ENCODE measurements at regions not wholly inside any gene's neighbourhood (a gene's known extent, or its start where the extent isn't known, plus 50 kb on each side); places are given as distances from the start of the nearest gene placed in this dataset.

DNA sequence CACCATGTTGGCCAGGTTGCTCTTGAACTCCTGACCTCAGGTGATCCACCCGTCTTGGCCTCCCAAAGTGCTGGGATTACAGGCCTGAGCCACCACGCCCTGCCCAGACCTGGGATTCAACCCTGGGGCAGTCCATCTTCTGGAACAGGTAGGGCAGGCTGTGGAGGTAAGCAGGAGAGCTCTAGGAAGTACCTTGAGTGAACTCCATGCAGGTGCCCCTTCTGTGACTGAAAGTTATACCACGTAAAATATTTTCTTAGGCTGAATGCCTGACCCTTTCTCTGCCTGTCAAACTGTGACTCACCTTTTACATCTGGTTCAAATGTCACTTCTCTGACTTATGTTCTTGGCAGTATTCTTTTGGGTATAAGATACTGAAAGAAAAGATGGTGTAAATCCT is 86.7 kb upstream of the ELAC2 start:
- H3K27me3 Mint-ChIP-seq (ENCODE audit: low read depth, unreplicated experiment), result no peaks in the 10 kb centered on the region
- DNase-seq (ENCODE audit: low read depth), result no peak

DNA sequence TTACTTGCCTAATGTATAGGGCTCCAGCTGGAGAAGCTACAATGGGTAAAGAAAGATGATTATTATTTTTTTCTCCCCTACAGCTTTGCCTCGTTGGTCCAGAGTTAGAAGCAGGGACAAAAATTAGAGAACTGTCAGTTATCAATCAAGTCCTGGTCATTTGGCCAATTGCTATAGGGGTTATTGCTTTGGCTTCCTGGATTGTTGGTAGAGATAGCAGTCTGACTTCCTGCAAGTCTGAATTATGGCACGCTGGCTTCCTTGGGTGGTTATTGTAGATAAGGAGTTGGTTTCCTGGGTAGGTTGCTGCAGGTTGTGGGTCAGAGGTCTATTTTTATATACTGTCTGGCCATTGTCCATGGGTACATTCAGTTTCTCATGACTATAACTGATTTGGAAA is 84.7 kb upstream of the ELAC2 start:
- H3K9me3 ChIP-seq (ENCODE audit: insufficient read depth, low read depth, low read length), result no peaks in the 10 kb centered on the region
- DNase-seq (ENCODE audit: low read depth) (no peak), FAIRE-seq (no peak)
- Mint-ChIP-seq H3K36me3 (ENCODE audit: low read depth, unreplicated experiment) (no peaks in the 10 kb centered on the region), H3K4me3 (ENCODE audit: unreplicated experiment) (no peak overlapping the region), H3K9me3 (ENCODE audit: unreplicated experiment) (peaks cover 6% of the 10 kb centered on the region), H3K27me3 (ENCODE audit: low read depth, unreplicated experiment) (no peaks in the 10 kb centered on the region), H3K4me1 (ENCODE audit: low read depth, unreplicated experiment) (no peaks in the 10 kb centered on the region), H3K27ac (ENCODE audit: unreplicated experiment) (no peak overlapping the region)
- H3K27ac ChIP-seq (ENCODE audit: low read depth, low read length), result no peak overlapping the region
- H4K20me1 ChIP-seq (ENCODE audit: insufficient read depth, low read length), result no peaks in the 10 kb centered on the region
- H3K4me1 ChIP-seq (ENCODE audit: insufficient read depth, low read length), result no peaks in the 10 kb centered on the region
- H3K4me3 ChIP-seq (ENCODE audit: insufficient read depth, low read depth, low read length), result no peak overlapping the region
- H3K79me2 ChIP-seq (ENCODE audit: insufficient read depth, low read length), result no peaks in the 10 kb centered on the region
- no peak overlapping the region for H3K9ac ChIP-seq (ENCODE audit: low read length)
- no peak overlapping the region for H2AFZ ChIP-seq (ENCODE audit: low read depth, low read length)
- no peak overlapping the region for H3K4me2 ChIP-seq (ENCODE audit: low read length)
- no peaks in the 10 kb centered on the region for H3K36me3 ChIP-seq (ENCODE audit: insufficient read depth, low read length)
- no peaks in the 10 kb centered on the region for H3K27me3 ChIP-seq (ENCODE audit: insufficient read depth, low read length)
- TF ChIP-seq, protein P1, sequence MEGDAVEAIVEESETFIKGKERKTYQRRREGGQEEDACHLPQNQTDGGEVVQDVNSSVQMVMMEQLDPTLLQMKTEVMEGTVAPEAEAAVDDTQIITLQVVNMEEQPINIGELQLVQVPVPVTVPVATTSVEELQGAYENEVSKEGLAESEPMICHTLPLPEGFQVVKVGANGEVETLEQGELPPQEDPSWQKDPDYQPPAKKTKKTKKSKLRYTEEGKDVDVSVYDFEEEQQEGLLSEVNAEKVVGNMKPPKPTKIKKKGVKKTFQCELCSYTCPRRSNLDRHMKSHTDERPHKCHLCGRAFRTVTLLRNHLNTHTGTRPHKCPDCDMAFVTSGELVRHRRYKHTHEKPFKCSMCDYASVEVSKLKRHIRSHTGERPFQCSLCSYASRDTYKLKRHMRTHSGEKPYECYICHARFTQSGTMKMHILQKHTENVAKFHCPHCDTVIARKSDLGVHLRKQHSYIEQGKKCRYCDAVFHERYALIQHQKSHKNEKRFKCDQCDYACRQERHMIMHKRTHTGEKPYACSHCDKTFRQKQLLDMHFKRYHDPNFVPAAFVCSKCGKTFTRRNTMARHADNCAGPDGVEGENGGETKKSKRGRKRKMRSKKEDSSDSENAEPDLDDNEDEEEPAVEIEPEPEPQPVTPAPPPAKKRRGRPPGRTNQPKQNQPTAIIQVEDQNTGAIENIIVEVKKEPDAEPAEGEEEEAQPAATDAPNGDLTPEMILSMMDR (IDR thresholded peaks at IDR 0.05; ENCODE audit: insufficient read depth, low read depth, low read length), result no peak
- TF ChIP-seq EZH2 (IDR thresholded peaks at IDR 0.05; ENCODE audit: insufficient read depth, low read length), result no peak

More for the DNA sequence above, 86.7 kb upstream of the ELAC2 start:
- Mint-ChIP-seq H3K9me3 (ENCODE audit: unreplicated experiment) (peaks cover 6% of the 10 kb centered on the region), H3K4me3 (ENCODE audit: unreplicated experiment) (no peak overlapping the region), H3K4me1 (ENCODE audit: low read depth, unreplicated experiment) (peaks cover 4% of the 10 kb centered on the region), H3K27ac (ENCODE audit: unreplicated experiment) (no peak overlapping the region), H3K36me3 (ENCODE audit: low read depth, unreplicated experiment) (no peaks in the 10 kb centered on the region)
- H3K27ac ChIP-seq (ENCODE audit: low read depth, low read length), result no peak overlapping the region
- H2AFZ ChIP-seq (ENCODE audit: low read depth, low read length), result no peak overlapping the region
- no peaks in the 10 kb centered on the region for H4K20me1 ChIP-seq (ENCODE audit: insufficient read depth, low read length)
- no peaks in the 10 kb centered on the region for H3K27me3 ChIP-seq (ENCODE audit: insufficient read depth, low read length)
- TF ChIP-seq, protein P1 (IDR thresholded peaks at IDR 0.05; ENCODE audit: insufficient read depth, low read depth, low read length), result no peak
- TF ChIP-seq EZH2 (IDR thresholded peaks at IDR 0.05; ENCODE audit: insufficient read depth, low read length), result no peak
- no peaks in the 10 kb centered on the region for H3K36me3 ChIP-seq (ENCODE audit: insufficient read depth, low read length)
- FAIRE-seq, result no peak
- no peak overlapping the region for H3K9ac ChIP-seq (ENCODE audit: low read length)
- no peaks in the 10 kb centered on the region for H3K79me2 ChIP-seq (ENCODE audit: insufficient read depth, low read length)
- no peaks in the 10 kb centered on the region for H3K9me3 ChIP-seq (ENCODE audit: insufficient read depth, low read depth, low read length)
- H3K4me2 ChIP-seq (ENCODE audit: low read length), result no peak overlapping the region
- no peaks in the 10 kb centered on the region for H3K4me1 ChIP-seq (ENCODE audit: insufficient read depth, low read length)
- H3K4me3 ChIP-seq (ENCODE audit: insufficient read depth, low read depth, low read length), result no peak overlapping the region

DNA sequence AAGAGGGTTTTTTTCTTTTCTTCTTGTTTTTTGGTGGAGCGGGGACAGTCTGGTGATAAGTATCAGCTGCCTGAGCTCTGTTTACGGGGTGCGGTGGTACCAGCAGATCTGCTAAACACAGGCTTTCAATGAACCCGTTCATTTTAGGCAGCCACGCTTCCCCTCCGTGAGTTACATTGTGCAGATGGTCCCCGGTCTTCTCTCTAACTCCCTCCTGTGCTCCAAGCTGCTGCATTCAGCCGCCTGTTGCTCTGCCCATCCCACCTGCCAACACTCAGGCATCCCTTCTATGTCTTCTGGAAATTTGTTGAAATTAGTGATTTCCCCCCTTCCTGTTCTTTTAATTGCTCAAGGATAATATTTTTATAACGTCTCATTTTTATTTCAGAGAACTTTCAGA is 82.1 kb upstream of the ELAC2 start:
- Mint-ChIP-seq H3K27me3 (ENCODE audit: low read depth, unreplicated experiment) (no peaks in the 10 kb centered on the region), H3K4me1 (ENCODE audit: low read depth, unreplicated experiment) (no peaks in the 10 kb centered on the region), H3K4me3 (ENCODE audit: unreplicated experiment) (no peak overlapping the region), H3K9me3 (ENCODE audit: unreplicated experiment) (peaks cover 5% of the 10 kb centered on the region), H3K27ac (ENCODE audit: unreplicated experiment) (no peak overlapping the region), H3K36me3 (ENCODE audit: low read depth, unreplicated experiment) (no peaks in the 10 kb centered on the region)
- Histone ChIP-seq H3K9ac (ENCODE audit: low read length) (no peak overlapping the region), H3K9me3 (ENCODE audit: insufficient read depth, low read depth, low read length) (no peaks in the 10 kb centered on the region), H4K20me1 (ENCODE audit: insufficient read depth, low read length) (no peaks in the 10 kb centered on the region), H3K27me3 (ENCODE audit: insufficient read depth, low read length) (no peaks in the 10 kb centered on the region), H2AFZ (ENCODE audit: low read depth, low read length) (no peak overlapping the region), H3K4me2 (ENCODE audit: low read length) (no peak overlapping the region), H3K36me3 (ENCODE audit: insufficient read depth, low read length) (no peaks in the 10 kb centered on the region), H3K27ac (ENCODE audit: low read depth, low read length) (no peak overlapping the region), H3K4me1 (ENCODE audit: insufficient read depth, low read length) (no peaks in the 10 kb centered on the region), H3K4me3 (ENCODE audit: insufficient read depth, low read depth, low read length) (no peak overlapping the region), H3K79me2 (ENCODE audit: insufficient read depth, low read length) (no peaks in the 10 kb centered on the region)
- DNase-seq (ENCODE audit: low read depth), result no peak
- TF ChIP-seq EZH2 (IDR thresholded peaks at IDR 0.05; ENCODE audit: insufficient read depth, low read length), result no peak
- TF ChIP-seq, protein P1 (IDR thresholded peaks at IDR 0.05; ENCODE audit: insufficient read depth, low read depth, low read length), result no peak
- no peak for FAIRE-seq

All from astrocyte (in vitro differentiated cells and primary cell).